ENCODE measurements at regions not wholly inside any gene's neighbourhood (a gene's known extent, or its start where the extent isn't known, plus 50 kb on each side); places are given as distances from the start of the nearest gene placed in this dataset.
A peak's percentile ranks its signal among the peaks of the same experiment; 100 is the strongest.
"Not testable (repeated sequence)": the region's sequence is repeated elsewhere in the genome, so short reads cannot be mapped to it uniquely, and the experiment has no call there.

- WGBS, 4 donors, result 75 to 86% (median 81%) methylated on average over 3 of the region's 3 CpGs
- intact Hi-C loops (cut with DNase I), result loop anchor here in 2 of 10 donors (5.0 to 10.0 kb wide), 2 partner anchors 60 to 63 kb away; partner anchors contain the start of gene SEPTIN7 (in 2 of the 2)
- TF ChIP-seq CTCF (IDR thresholded peaks at IDR 0.05), result no peak
- no peak for TF ChIP-seq POLR2A (IDR thresholded peaks at IDR 0.05)
These were observed 64.4 kb downstream of the SEPTIN7 start for GRCh38 chr7:35865287-35865686.

DNA sequence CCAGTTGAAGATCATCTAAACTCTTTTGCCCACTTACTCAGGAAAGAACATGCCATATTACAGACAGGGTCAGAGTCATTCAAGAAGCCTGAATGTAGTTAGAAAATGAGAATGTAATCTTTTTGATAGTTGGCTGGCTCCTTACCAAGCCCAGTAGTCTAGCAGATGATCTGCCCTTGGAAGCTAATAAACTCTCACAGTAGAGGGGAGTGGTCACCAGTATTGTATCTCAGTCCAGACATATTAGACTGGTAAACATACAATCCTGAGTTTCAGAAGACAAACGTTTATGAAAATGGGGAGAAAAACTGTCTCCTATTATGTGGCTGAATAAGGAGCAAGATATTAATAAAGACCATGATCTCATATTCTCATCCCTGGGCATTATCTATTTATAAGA, 65.3 kb downstream of the SEPTIN7 start:
- 27 to 46% (median 29%) methylated on average over 1 of the region's 1 CpG for WGBS, 4 donors
- Histone ChIP-seq H3K27me3 (no peaks in the 10 kb centered on the region), H3K4me1 (peaks cover 0 to 31% (median 11%) of the 10 kb centered on the region in 12 donors), H3K27ac (no peak overlapping the region), H3K4me3 (no peak overlapping the region), H3K9me3 (no peaks in the 10 kb centered on the region), H3K36me3 (peaks cover 0 to 47% (median 36%) of the 10 kb centered on the region in 9 donors)
- DNase-seq (no peak), ATAC-seq (no peak)
- intact Hi-C loops (cut with DNase I), result loop anchor here in 2 of 10 donors (5.0 to 10.0 kb wide), 2 partner anchors 61 to 64 kb away; partner anchors contain the start of gene SEPTIN7 (in 2 of the 2)
- TF ChIP-seq POLR2A (IDR thresholded peaks at IDR 0.05), result no peak

More at GRCh38 chr7:35865287-35865686, 64.4 kb downstream of the SEPTIN7 start:
- H3K27ac ChIP-seq, result no peak overlapping the region
- DNase-seq, result no peak
- ATAC-seq, result no peak
- H3K27me3 ChIP-seq, result no peaks in the 10 kb centered on the region
- H3K4me3 ChIP-seq, result no peak overlapping the region
- peaks cover 0 to 24% (median 11%) of the 10 kb centered on the region in 12 donors for H3K4me1 ChIP-seq
- H3K36me3 ChIP-seq, result peaks cover 0 to 47% (median 36%) of the 10 kb centered on the region in 9 donors
- no peaks in the 10 kb centered on the region for H3K9me3 ChIP-seq

GRCh38 chr7:35869117-35869516, 68.3 kb downstream of the SEPTIN7 start:
- intact Hi-C loops (cut with DNase I), result loop anchor here in 2 of 10 donors (5.0 to 10.0 kb wide), 2 partner anchors 64 to 67 kb away; partner anchors contain the start of gene SEPTIN7 (in 2 of the 2)
- H3K4me1 ChIP-seq, result peaks cover 0 to 54% (median 27%) of the 10 kb centered on the region in 12 donors
- not testable (repeated sequence) for DNase-seq, H3K9me3 ChIP-seq, ATAC-seq, H3K4me3 ChIP-seq, H3K27me3 ChIP-seq
- WGBS, 4 donors, result 43 to 57% (median 51%) methylated on average over 1 of the region's 1 CpG
- peaks cover 0 to 55% (median 39%) of the 10 kb centered on the region in 9 donors for H3K36me3 ChIP-seq
- H3K27ac ChIP-seq, result peak overlapping the region in 9 of 12 donors; percentile 5 to 74 (median 39)

- WGBS, 4 donors, result 66 to 79% (median 69%) methylated on average over 5 of the region's 5 CpGs
- no peaks in the 10 kb centered on the region for H3K27me3 ChIP-seq
- TF ChIP-seq CTCF (IDR thresholded peaks at IDR 0.05) (no peak), POLR2A (IDR thresholded peaks at IDR 0.05) (no peak)
- peaks cover 0 to 61% (median 33%) of the 10 kb centered on the region in 12 donors for H3K4me1 ChIP-seq
- H3K9me3 ChIP-seq, result no peaks in the 10 kb centered on the region
- DNase-seq, result peak in 1 of 5 donors; percentile 30
- H3K27ac ChIP-seq, result peak overlapping the region in 8 of 12 donors; percentile 5 to 74 (median 35)
- H3K4me3 ChIP-seq, result no peak overlapping the region
- intact Hi-C loops (cut with DNase I), result loop anchor here in 4 of 10 donors (5.0 to 10.0 kb wide), 3 partner anchors 45 to 68 kb away; partner anchors contain the start of gene SEPTIN7 (in 3 of the 4)
- ATAC-seq, result peak in 2 of 4 donors; percentile 60 to 77
- H3K36me3 ChIP-seq, result peaks cover 0 to 55% (median 33%) of the 10 kb centered on the region in 9 donors
These were observed 69.0 kb downstream of the SEPTIN7 start for GRCh38 chr7:35869810-35870209.

DNA sequence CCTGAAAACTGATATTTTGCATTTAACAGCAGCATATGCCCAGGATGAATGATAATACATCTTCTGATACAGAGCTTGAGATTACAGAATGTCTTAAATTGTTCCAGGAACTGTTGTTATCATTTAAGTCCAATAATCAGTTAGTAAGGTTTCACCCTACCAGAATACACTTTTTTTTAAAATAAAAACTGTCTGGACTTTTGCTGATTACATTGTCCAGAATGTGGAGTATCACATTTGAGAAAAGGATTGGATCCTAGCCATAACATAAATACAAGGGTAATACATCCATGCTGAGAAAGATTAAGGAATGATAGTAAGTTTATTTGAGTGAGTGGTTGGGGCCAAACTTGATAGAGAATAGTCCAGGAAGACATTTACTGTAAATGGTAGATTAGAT, 71.0 kb downstream of the SEPTIN7 start:
- no peaks in the 10 kb centered on the region for H3K27me3 ChIP-seq
- intact Hi-C loops (cut with DNase I), result loop anchor here in 2 of 10 donors (10.0 kb wide), 2 partner anchors 47 to 67 kb away; partner anchors contain the start of gene SEPTIN7 (in 1 of the 2)

More for the DNA sequence above, 71.0 kb downstream of the SEPTIN7 start:
- H3K4me3 ChIP-seq, result no peak overlapping the region
- H3K9me3 ChIP-seq, result no peaks in the 10 kb centered on the region
- H3K4me1 ChIP-seq, result peaks cover 0 to 65% (median 30%) of the 10 kb centered on the region in 12 donors
- DNase-seq (no peak), ATAC-seq (no peak)
- H3K27ac ChIP-seq, result peak overlapping the region in 3 of 12 donors; percentile 5 to 15 (median 7)
- TF ChIP-seq POLR2A (IDR thresholded peaks at IDR 0.05) (no peak), CTCF (IDR thresholded peaks at IDR 0.05) (no peak)
- peaks cover 0 to 38% (median 16%) of the 10 kb centered on the region in 9 donors for H3K36me3 ChIP-seq

Data from heart left ventricle (tissue), 16 donors.